MM.1S (cell line): ENCODE measurements at regions not wholly inside any gene's neighbourhood (a gene's known extent, or its start where the extent isn't known, plus 50 kb on each side); places are given as distances from the start of the nearest gene placed in this dataset.

Experiments
- DNase-seq: peaks from one replicate; pipeline ENCODE4 v3.0.0-alpha.2; 2015
- H2AFZ ChIP-seq: fragments of 300-600 bp; sonication (generic); 2 replicates; pipeline ENCODE4 v1.6.0; 2016; ENCODE audit warnings: antibody characterized with exemption, low read length
- H3F3A ChIP-seq: fragments of 300-600 bp; sonication (generic); 2 replicates; pipeline ENCODE4 v1.6.1; 2016; ENCODE audit warnings: mild to moderate bottlenecking, antibody characterized with exemption, low read length, moderate library complexity, mixed read lengths; ENCODE audit not compliant: insufficient read depth
- H3K27ac ChIP-seq: fragments of 300-600 bp; sonication (generic); 2 replicates; pipeline ENCODE4 v1.5.1; 2016; ENCODE audit warnings: mild to moderate bottlenecking, low read length
- H3K27me3 ChIP-seq: fragments of 300-600 bp; sonication (generic); replicated peaks from 2 replicates; pipeline ENCODE4 v1.6.0; 2016; ENCODE audit warnings: low read length; ENCODE audit not compliant: insufficient read depth
- H3K36me3 ChIP-seq: fragments of 300-600 bp; sonication (generic); replicated peaks from 2 replicates; pipeline ENCODE4 v1.6.1; 2016; ENCODE audit warnings: mild to moderate bottlenecking, low read length, mixed read lengths; ENCODE audit not compliant: insufficient read depth
- H3K4me1 ChIP-seq: fragments of 300-600 bp; sonication (generic); 2 replicates; pipeline ENCODE4 v1.6.1; 2016; ENCODE audit warnings: low read length, mixed read lengths
- H3K4me2 ChIP-seq: fragments of 300-600 bp; sonication (generic); 2 replicates; pipeline ENCODE4 v1.6.0; 2016; ENCODE audit warnings: low read depth, low read length
- H3K4me3 ChIP-seq: fragments of 300-600 bp; sonication (generic); 2 replicates; pipeline ENCODE4 v1.5.1; 2016; ENCODE audit warnings: low read length, mixed read lengths
- H3K79me2 ChIP-seq: fragments of 300-600 bp; sonication (generic); 2 replicates; pipeline ENCODE4 v1.6.1; 2016; ENCODE audit warnings: mixed run types, low read length, mixed read lengths
- H3K9ac ChIP-seq: fragments of 300-600 bp; sonication (generic); 2 replicates; pipeline ENCODE4 v1.6.1; 2016; ENCODE audit warnings: low read length, mixed read lengths
- H3K9me2 ChIP-seq: fragments of 300-600 bp; sonication (generic); replicated peaks from 2 replicates; pipeline ENCODE4 v1.6.1; 2016; ENCODE audit warnings: mild to moderate bottlenecking, low read length, mixed read lengths; ENCODE audit not compliant: insufficient read depth
- H3K9me3 ChIP-seq: fragments of 300-600 bp; sonication (generic); replicated peaks from 2 replicates; pipeline ENCODE4 v1.6.1; 2016; ENCODE audit warnings: mild to moderate bottlenecking, low read length, mixed read lengths; ENCODE audit not compliant: insufficient read depth
- H4K20me1 ChIP-seq: fragments of 300-600 bp; sonication (generic); 2 replicates; pipeline ENCODE4 v1.6.1; 2016; ENCODE audit warnings: mild to moderate bottlenecking, low read length, moderate library complexity, mixed read lengths; ENCODE audit not compliant: insufficient read depth
- EZH2 ChIP-seq: fragments of 300-600 bp; sonication (generic); optimal IDR thresholded peaks from 2 replicates; pipeline ENCODE3; 2017; ENCODE audit warnings: low read depth, mild to moderate bottlenecking, antibody characterized with exemption, low read length, mixed read lengths
- EZH2phosphoT487 ChIP-seq: fragments of 300-600 bp; sonication (generic); IDR thresholded peaks from 2 replicates; pipeline ENCODE4 v1.6.1; 2018; ENCODE audit warnings: antibody characterized with exemption, low read length
- TF ChIP-seq, protein P1 (sequence below): fragments of 300-600 bp; sonication (generic); IDR thresholded peaks from 2 replicates; pipeline ENCODE4 v1.5.1; 2016; ENCODE audit warnings: antibody characterized with exemption, low read length, mixed read lengths

DNA sequence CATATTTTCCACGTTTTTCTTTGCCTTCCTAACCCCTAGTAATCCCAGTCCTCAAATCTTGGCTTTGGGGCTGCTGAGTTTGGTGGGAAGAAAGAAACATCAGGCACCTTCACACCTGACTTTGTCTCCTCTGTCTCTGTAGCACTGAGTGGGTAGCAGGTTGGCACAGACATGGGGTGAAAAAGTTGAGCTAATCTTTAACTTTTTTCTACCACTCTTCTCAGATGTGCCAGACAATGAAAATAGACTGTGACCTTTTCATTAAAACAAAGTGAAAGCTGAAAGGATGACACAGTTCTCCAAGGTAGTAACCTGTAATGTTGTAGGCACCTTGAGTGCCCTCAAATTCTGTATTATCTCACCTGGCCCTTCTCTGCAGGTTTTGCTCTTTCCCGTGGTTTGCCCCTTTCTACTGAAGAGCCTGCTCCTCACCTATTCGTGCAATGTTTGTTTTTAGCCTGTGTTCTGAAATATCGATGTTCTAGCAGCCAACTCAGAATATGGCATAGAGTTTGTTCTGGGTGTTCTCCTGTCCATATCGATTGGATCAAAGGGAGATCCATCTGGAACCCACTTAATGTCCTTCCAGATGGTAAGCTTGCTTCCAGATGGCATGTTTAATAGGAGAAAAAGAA, 57.8 kb upstream of the ATXN1 start:
- H2AFZ ChIP-seq, result no peak overlapping the region
- no peaks in the 10 kb centered on the region for H3K27me3 ChIP-seq
- no peak for DNase-seq
- no peak overlapping the region for H3K9ac ChIP-seq
- TF ChIP-seq, protein P1, sequence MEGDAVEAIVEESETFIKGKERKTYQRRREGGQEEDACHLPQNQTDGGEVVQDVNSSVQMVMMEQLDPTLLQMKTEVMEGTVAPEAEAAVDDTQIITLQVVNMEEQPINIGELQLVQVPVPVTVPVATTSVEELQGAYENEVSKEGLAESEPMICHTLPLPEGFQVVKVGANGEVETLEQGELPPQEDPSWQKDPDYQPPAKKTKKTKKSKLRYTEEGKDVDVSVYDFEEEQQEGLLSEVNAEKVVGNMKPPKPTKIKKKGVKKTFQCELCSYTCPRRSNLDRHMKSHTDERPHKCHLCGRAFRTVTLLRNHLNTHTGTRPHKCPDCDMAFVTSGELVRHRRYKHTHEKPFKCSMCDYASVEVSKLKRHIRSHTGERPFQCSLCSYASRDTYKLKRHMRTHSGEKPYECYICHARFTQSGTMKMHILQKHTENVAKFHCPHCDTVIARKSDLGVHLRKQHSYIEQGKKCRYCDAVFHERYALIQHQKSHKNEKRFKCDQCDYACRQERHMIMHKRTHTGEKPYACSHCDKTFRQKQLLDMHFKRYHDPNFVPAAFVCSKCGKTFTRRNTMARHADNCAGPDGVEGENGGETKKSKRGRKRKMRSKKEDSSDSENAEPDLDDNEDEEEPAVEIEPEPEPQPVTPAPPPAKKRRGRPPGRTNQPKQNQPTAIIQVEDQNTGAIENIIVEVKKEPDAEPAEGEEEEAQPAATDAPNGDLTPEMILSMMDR, result no peak
- TF ChIP-seq EZH2phosphoT487 (no peak), EZH2 (no peak)
- no peaks in the 10 kb centered on the region; the same call in 1 of the 2 replicates for H3K9me3 ChIP-seq
- H3K79me2 ChIP-seq, result no peaks in the 10 kb centered on the region
- H3K9me2 ChIP-seq, result no peaks in the 10 kb centered on the region
- H3K27ac ChIP-seq, result no peak overlapping the region
- H3K4me3 ChIP-seq, result no peak overlapping the region
- no peak overlapping the region for H3K4me2 ChIP-seq
- H4K20me1 ChIP-seq, result no peaks in the 10 kb centered on the region
- H3K4me1 ChIP-seq, result no peaks in the 10 kb centered on the region
- no peaks in the 10 kb centered on the region for H3K36me3 ChIP-seq
- H3F3A ChIP-seq, result no peaks in the 10 kb centered on the region

DNA sequence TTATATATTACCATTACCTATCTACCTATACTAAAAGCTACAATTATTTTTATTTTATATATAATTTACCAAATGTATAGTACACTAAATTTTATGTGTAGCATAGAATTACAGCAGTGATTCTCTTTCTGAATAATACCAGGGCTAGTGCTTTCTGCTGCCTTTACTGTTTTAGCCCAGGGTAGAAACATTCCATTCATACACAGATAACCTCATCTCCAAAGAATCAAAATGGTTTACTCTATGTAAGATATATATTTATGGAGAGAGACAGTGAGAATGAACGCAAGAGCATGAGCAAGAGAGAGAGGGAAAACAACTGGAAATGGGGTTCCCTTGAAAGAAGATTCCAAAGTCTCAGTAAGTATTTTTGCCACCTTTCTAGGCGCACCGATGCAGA, 56.3 kb upstream of the ATXN1 start:
- Histone ChIP-seq H3K4me3 (no peak overlapping the region), H3K27ac (no peak overlapping the region), H2AFZ (no peak overlapping the region), H3K4me1 (no peaks in the 10 kb centered on the region), H3K9me3 (peaks cover under 1% of the 10 kb centered on the region; the same call in 1 of the 2 replicates), H3K9ac (no peak overlapping the region), H3K9me2 (no peaks in the 10 kb centered on the region), H3K36me3 (no peaks in the 10 kb centered on the region), H3K27me3 (no peaks in the 10 kb centered on the region), H3K79me2 (no peaks in the 10 kb centered on the region), H3K4me2 (no peak overlapping the region), H3F3A (no peaks in the 10 kb centered on the region), H4K20me1 (no peaks in the 10 kb centered on the region)
- no peak for DNase-seq
- no peak for TF ChIP-seq EZH2phosphoT487
- no peak for TF ChIP-seq EZH2
- TF ChIP-seq, protein P1, result no peak

DNA sequence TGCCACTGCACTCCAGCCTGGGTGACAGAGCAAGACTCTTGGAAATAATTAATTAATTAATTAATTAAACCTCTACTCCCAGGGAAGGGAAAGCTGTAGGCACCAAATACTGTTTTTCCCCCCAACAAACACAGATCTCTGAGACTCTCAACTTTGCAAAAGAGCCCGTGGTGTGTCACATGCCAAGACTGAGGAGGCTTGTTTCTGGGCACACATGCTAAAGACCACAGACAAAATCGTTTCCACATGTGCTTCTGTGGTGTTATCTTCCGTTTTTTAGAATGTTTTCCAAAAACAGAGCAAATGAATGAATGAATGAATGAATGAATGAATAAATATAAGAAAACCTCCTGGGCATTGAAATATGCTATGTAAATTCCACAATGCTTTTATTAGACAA, 55.6 kb upstream of the ATXN1 start:
- Histone ChIP-seq H3K4me1 (no peaks in the 10 kb centered on the region), H3K9me2 (no peaks in the 10 kb centered on the region), H3K4me2 (no peak overlapping the region), H4K20me1 (no peaks in the 10 kb centered on the region), H3K9ac (no peak overlapping the region), H3K9me3 (peaks cover 4% of the 10 kb centered on the region; the same call in 1 of the 2 replicates), H3K4me3 (no peak overlapping the region), H3K36me3 (no peaks in the 10 kb centered on the region), H3K27ac (no peak overlapping the region), H3F3A (no peaks in the 10 kb centered on the region), H3K27me3 (no peaks in the 10 kb centered on the region), H2AFZ (no peak overlapping the region), H3K79me2 (no peaks in the 10 kb centered on the region)
- DNase-seq, result no peak
- TF ChIP-seq, protein P1, result no peak
- TF ChIP-seq EZH2, result no peak
- TF ChIP-seq EZH2phosphoT487, result no peak
